OCI-LY1 (cell line): ENCODE measurements at regions not wholly inside any gene's neighbourhood (a gene's known extent, or its start where the extent isn't known, plus 50 kb on each side); places are given as distances from the start of the nearest gene placed in this dataset.
"Not testable (repeated sequence)": the region's sequence is repeated elsewhere in the genome, so short reads cannot be mapped to it uniquely, and the experiment has no call there.

Experiments used
- H2AFZ ChIP-seq: fragments of 200-600 bp; sonication (generic), shearing (Covaris generic); 2 replicates; pipeline ENCODE4 v1.6.0; 2014; ENCODE audit warnings: antibody characterized with exemption, mild to moderate bottlenecking, low read length
- H3F3A ChIP-seq: fragments of 200-600 bp; sonication (generic), shearing (Covaris generic); 2 replicates; pipeline ENCODE4 v1.6.0; 2014; ENCODE audit warnings: mild to moderate bottlenecking, antibody characterized with exemption, low read length, moderate library complexity; ENCODE audit not compliant: insufficient read depth
- H3K27ac ChIP-seq: fragments of 200-600 bp; sonication (generic); 2 replicates; pipeline ENCODE4 v1.5.1; 2014; ENCODE audit warnings: low read length, mixed run types, mild to moderate bottlenecking, low read depth; ENCODE audit not compliant: poor library complexity, severe bottlenecking
- H3K27me3 ChIP-seq: fragments of 200-600 bp; sonication (generic); 2 replicates; pipeline ENCODE4 v1.6.0; 2014; ENCODE audit warnings: antibody characterized with exemption, mild to moderate bottlenecking, low read length, moderate library complexity; ENCODE audit not compliant: insufficient read depth
- H3K36me3 ChIP-seq: fragments of 200-600 bp; sonication (generic); 2 replicates; pipeline ENCODE4 v1.6.1; 2014; ENCODE audit warnings: mild to moderate bottlenecking, antibody characterized with exemption, low read length, moderate library complexity, mixed read lengths; ENCODE audit not compliant: insufficient read depth
- H3K4me1 ChIP-seq: fragments of 200-600 bp; sonication (generic); 2 replicates; pipeline ENCODE4 v1.5.1; 2014; ENCODE audit warnings: mild to moderate bottlenecking, low read length, moderate library complexity; ENCODE audit not compliant: insufficient read depth, severe bottlenecking
- H3K4me2 ChIP-seq: fragments of 200-600 bp; sonication (generic), shearing (Covaris generic); 2 replicates; pipeline ENCODE4 v1.6.1; 2014; ENCODE audit warnings: low read length
- H3K4me3 ChIP-seq: fragments of 200-600 bp; sonication (generic); 2 replicates; pipeline ENCODE4 v1.5.1; 2014; ENCODE audit warnings: low read length, low read depth, mild to moderate bottlenecking, mixed read lengths; ENCODE audit not compliant: poor library complexity, severe bottlenecking
- H3K79me2 ChIP-seq: fragments of 200-600 bp; shearing (Covaris generic); 2 replicates; pipeline ENCODE4 v1.6.1; 2016; ENCODE audit warnings: mixed run types, low read length, mixed read lengths; ENCODE audit not compliant: insufficient read depth
- H3K9ac ChIP-seq: fragments of 200-600 bp; sonication (generic), shearing (Covaris generic); 2 replicates; pipeline ENCODE4 v1.6.1; 2014; ENCODE audit warnings: mild to moderate bottlenecking, low read length, mixed read lengths
- H3K9me2 ChIP-seq: fragments of 200-600 bp; sonication (generic), shearing (Covaris generic); 2 replicates; pipeline ENCODE4 v1.6.1; 2014; ENCODE audit warnings: low read depth, mild to moderate bottlenecking, low read length, mixed read lengths
- H3K9me3 ChIP-seq: fragments of 200-600 bp; shearing (Covaris generic); 2 replicates; pipeline ENCODE4 v1.6.1; 2014; ENCODE audit warnings: low read length, mixed read lengths
- H4K20me1 ChIP-seq: fragments of 200-600 bp; sonication (generic), shearing (Covaris generic); 2 replicates; pipeline ENCODE4 v1.6.0; 2016; ENCODE audit warnings: mild to moderate bottlenecking, low read length; ENCODE audit not compliant: insufficient read depth
- CTCF ChIP-seq: fragments of 200-600 bp; sonication (generic), shearing (Covaris generic); IDR thresholded peaks from 2 replicates; pipeline ENCODE4 v1.5.1; 2017; ENCODE audit warnings: mild to moderate bottlenecking, antibody characterized with exemption, low read length, moderate library complexity, mixed read lengths
- EZH2 ChIP-seq: fragments of 200-600 bp; sonication (generic), shearing (Covaris generic); IDR thresholded peaks from 2 replicates; pipeline ENCODE4 v1.8.0; 2017; ENCODE audit warnings: borderline replicate concordance, mixed run types, mild to moderate bottlenecking, antibody characterized with exemption, low read length, moderate library complexity, mixed read lengths

GRCh38 chr5:121053055-121053985, 589.2 kb downstream of the PRR16 start:
- Histone ChIP-seq H3K4me2 (no peak overlapping the region), H3K36me3 (no peaks in the 10 kb centered on the region), H3K27ac (no peak overlapping the region), H3K4me1 (no peaks in the 10 kb centered on the region), H3K9me2 (no peaks in the 10 kb centered on the region), H3K79me2 (no peaks in the 10 kb centered on the region), H3K4me3 (no peak overlapping the region), H3K9ac (no peak overlapping the region), H3K9me3 (no peaks in the 10 kb centered on the region), H2AFZ (no peak overlapping the region), H3K27me3 (no peaks in the 10 kb centered on the region), H3F3A (no peaks in the 10 kb centered on the region), H4K20me1 (no peaks in the 10 kb centered on the region)
- no peak for TF ChIP-seq CTCF
- no peak for TF ChIP-seq EZH2

GRCh38 chr5:121055586-121055985, 591.5 kb downstream of the PRR16 start:
- H3F3A ChIP-seq = no peaks in the 10 kb centered on the region
- no peaks in the 10 kb centered on the region for H3K27me3 ChIP-seq
- H3K27ac ChIP-seq = no peak overlapping the region
- H3K79me2 ChIP-seq = no peaks in the 10 kb centered on the region
- no peak for TF ChIP-seq CTCF
- TF ChIP-seq EZH2 = no peak
- no peak overlapping the region for H3K4me3 ChIP-seq
- H3K9me3 ChIP-seq = no peaks in the 10 kb centered on the region
- no peaks in the 10 kb centered on the region for H4K20me1 ChIP-seq
- H3K4me2 ChIP-seq = no peak overlapping the region
- H3K9me2 ChIP-seq = no peaks in the 10 kb centered on the region
- no peaks in the 10 kb centered on the region for H3K4me1 ChIP-seq
- H2AFZ ChIP-seq = no peak overlapping the region
- H3K36me3 ChIP-seq = no peaks in the 10 kb centered on the region
- no peak overlapping the region for H3K9ac ChIP-seq

GRCh38 chr5:121064241-121064640, 600.1 kb downstream of the PRR16 start:
- not testable (repeated sequence) for H3K9ac ChIP-seq

GRCh38 chr5:121086671-121087070, 622.6 kb downstream of the PRR16 start:
- H4K20me1 ChIP-seq = no peaks in the 10 kb centered on the region
- H3K9me3 ChIP-seq = no peaks in the 10 kb centered on the region
- TF ChIP-seq EZH2 = no peak
- TF ChIP-seq CTCF = no peak
- H2AFZ ChIP-seq = no peak overlapping the region
- H3K4me3 ChIP-seq = no peak overlapping the region
- no peaks in the 10 kb centered on the region for H3K36me3 ChIP-seq
- H3K4me1 ChIP-seq = no peaks in the 10 kb centered on the region
- H3F3A ChIP-seq = no peaks in the 10 kb centered on the region
- no peaks in the 10 kb centered on the region for H3K79me2 ChIP-seq
- H3K9me2 ChIP-seq = no peaks in the 10 kb centered on the region
- H3K4me2 ChIP-seq = no peak overlapping the region
- no peak overlapping the region for H3K27ac ChIP-seq
- H3K9ac ChIP-seq = no peak overlapping the region
- no peaks in the 10 kb centered on the region for H3K27me3 ChIP-seq

More at GRCh38 chr5:121064241-121064640, 600.1 kb downstream of the PRR16 start:
- H3K9me2 ChIP-seq, H3K27me3 ChIP-seq, H3K4me2 ChIP-seq, H3F3A ChIP-seq, H3K79me2 ChIP-seq, H3K27ac ChIP-seq, H2AFZ ChIP-seq, H3K9me3 ChIP-seq, H3K4me1 ChIP-seq, H4K20me1 ChIP-seq, H3K4me3 ChIP-seq, H3K36me3 ChIP-seq: not testable (repeated sequence)
